ENCODE measurements at regions not wholly inside any gene's neighbourhood (a gene's known extent, or its start where the extent isn't known, plus 50 kb on each side); places are given as distances from the start of the nearest gene placed in this dataset.
A peak's percentile ranks its signal among the peaks of the same experiment; 100 is the strongest.

- H3K36me3 Mint-ChIP-seq, result no peaks in the 10 kb centered on the region
- Histone ChIP-seq H3K36me3 (no peaks in the 10 kb centered on the region), H3K27me3 (no peaks in the 10 kb centered on the region), H3K79me2 (ENCODE audit: low read depth) (no peaks in the 10 kb centered on the region), H4K20me1 (ENCODE audit: low read depth) (no peaks in the 10 kb centered on the region), H3K9me3 (ENCODE audit: low read depth) (no peaks in the 10 kb centered on the region), H3K9ac (no peak overlapping the region), H3K27ac (no peak overlapping the region), H3K4me1 (no peaks in the 10 kb centered on the region), H3K4me2 (no peak overlapping the region), H2AFZ (replicated peaks) (no peak overlapping the region), H3F3A (ENCODE audit: low read depth) (no peaks in the 10 kb centered on the region), H3K4me3 (no peak overlapping the region)
- H3K27ac Mint-ChIP-seq, result no peak overlapping the region
- H3K27me3 Mint-ChIP-seq (ENCODE audit: insufficient read depth, low read depth), result peaks cover 2% of the 10 kb centered on the region
- H3K4me1 Mint-ChIP-seq, result no peaks in the 10 kb centered on the region
- TF ChIP-seq EZH2 (IDR thresholded peaks at IDR 0.05) (no peak), EZH2phosphoT487 (IDR thresholded peaks at IDR 0.05) (no peak), CTCF (IDR thresholded peaks at IDR 0.05) (no peak)
- DNase-seq (ENCODE audit: low spot score), result no peak
- no peak overlapping the region for H3K4me3 Mint-ChIP-seq
- H3K9me3 Mint-ChIP-seq, result no peaks in the 10 kb centered on the region
Measured at GRCh38 chr12:60227916-60228315, 632.1 kb downstream of the SLC16A7 start.

DNA sequence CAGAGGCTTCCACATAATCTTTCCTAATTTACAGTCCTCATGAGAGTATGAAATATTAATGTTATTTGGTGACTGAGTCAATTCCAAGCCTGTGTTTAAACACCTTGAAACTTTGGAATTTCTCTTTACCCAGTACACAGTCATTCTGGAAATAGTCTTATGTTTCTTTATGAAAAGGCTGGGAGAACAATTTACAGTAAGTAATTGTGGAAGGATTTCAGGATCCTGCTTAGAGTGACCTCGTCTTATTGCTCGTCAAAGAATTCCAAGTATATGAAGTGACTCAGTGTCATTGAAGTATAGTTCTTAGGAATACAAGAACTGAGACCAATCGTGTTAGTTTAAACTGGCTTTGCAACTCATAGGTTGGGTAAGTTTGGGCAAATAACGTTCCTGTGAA, 634.2 kb downstream of the SLC16A7 start:
- Histone ChIP-seq H2AFZ (replicated peaks) (no peak overlapping the region), H3K36me3 (no peaks in the 10 kb centered on the region), H3K9me3 (ENCODE audit: low read depth) (no peaks in the 10 kb centered on the region), H3K9ac (no peak overlapping the region), H3K4me3 (no peak overlapping the region), H3K4me2 (no peak overlapping the region), H3K4me1 (no peaks in the 10 kb centered on the region), H4K20me1 (ENCODE audit: low read depth) (no peaks in the 10 kb centered on the region), H3K27ac (no peak overlapping the region), H3F3A (ENCODE audit: low read depth) (no peaks in the 10 kb centered on the region), H3K79me2 (ENCODE audit: low read depth) (no peaks in the 10 kb centered on the region), H3K27me3 (no peaks in the 10 kb centered on the region)
- Mint-ChIP-seq H3K9me3 (no peaks in the 10 kb centered on the region), H3K27me3 (ENCODE audit: insufficient read depth, low read depth) (no peaks in the 10 kb centered on the region), H3K4me3 (no peak overlapping the region), H3K36me3 (no peaks in the 10 kb centered on the region), H3K4me1 (no peaks in the 10 kb centered on the region), H3K27ac (no peak overlapping the region)
- no peak for TF ChIP-seq EZH2phosphoT487 (IDR thresholded peaks at IDR 0.05)
- no peak for TF ChIP-seq CTCF (IDR thresholded peaks at IDR 0.05)
- TF ChIP-seq EZH2 (IDR thresholded peaks at IDR 0.05), result no peak
- no peak for DNase-seq (ENCODE audit: low spot score)

DNA sequence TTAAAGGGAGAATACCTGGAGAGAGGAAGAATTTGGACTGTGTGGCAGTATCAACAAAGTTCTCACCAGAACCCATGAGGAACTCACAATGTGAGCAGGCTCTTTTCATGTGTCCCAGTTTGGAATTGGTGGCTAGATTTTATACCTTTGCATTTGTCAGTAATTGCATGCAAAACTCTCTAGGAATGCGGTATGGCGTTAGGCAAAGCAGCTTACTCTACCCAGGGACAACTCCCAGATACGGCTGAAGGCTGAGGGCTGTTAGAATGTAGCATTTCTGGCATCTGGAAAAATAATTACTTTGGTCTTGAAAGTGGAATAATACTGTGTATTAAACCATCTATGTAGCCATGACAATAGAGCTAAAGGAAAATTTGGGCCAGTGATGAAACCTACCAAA, 635.5 kb downstream of the SLC16A7 start:
- Histone ChIP-seq H3K9me3 (ENCODE audit: low read depth) (no peaks in the 10 kb centered on the region), H3F3A (ENCODE audit: low read depth) (no peaks in the 10 kb centered on the region)

More for the DNA sequence above, 635.5 kb downstream of the SLC16A7 start:
- no peaks in the 10 kb centered on the region for H4K20me1 ChIP-seq (ENCODE audit: low read depth)
- no peak for TF ChIP-seq EZH2 (IDR thresholded peaks at IDR 0.05)
- TF ChIP-seq EZH2phosphoT487 (IDR thresholded peaks at IDR 0.05), result no peak
- TF ChIP-seq CTCF (IDR thresholded peaks at IDR 0.05), result no peak
- peak; percentile 11 for DNase-seq (ENCODE audit: low spot score)
- no peak overlapping the region for H3K4me2 ChIP-seq
- Mint-ChIP-seq H3K36me3 (no peaks in the 10 kb centered on the region), H3K4me1 (no peaks in the 10 kb centered on the region), H3K27ac (no peak overlapping the region), H3K9me3 (no peaks in the 10 kb centered on the region), H3K27me3 (ENCODE audit: insufficient read depth, low read depth) (no peaks in the 10 kb centered on the region), H3K4me3 (no peak overlapping the region)
- no peaks in the 10 kb centered on the region for H3K27me3 ChIP-seq
- H3K4me3 ChIP-seq, result no peak overlapping the region
- H3K9ac ChIP-seq, result no peak overlapping the region
- no peak overlapping the region for H3K27ac ChIP-seq
- H3K36me3 ChIP-seq, result no peaks in the 10 kb centered on the region
- no peaks in the 10 kb centered on the region for H3K4me1 ChIP-seq
- no peaks in the 10 kb centered on the region for H3K79me2 ChIP-seq (ENCODE audit: low read depth)
- no peak overlapping the region for H2AFZ ChIP-seq (replicated peaks)
